HEK293 (cell line): ENCODE measurements at regions not wholly inside any gene's neighbourhood (a gene's known extent, or its start where the extent isn't known, plus 50 kb on each side); places are given as distances from the start of the nearest gene placed in this dataset.

ENCODE experiments used
- CTCF ChIP-seq: fragments of 450-650 bp; formaldehyde crosslinking; IDR thresholded peaks from 2 replicates; pipeline ENCODE4 v1.5.1; 2016; ENCODE audit warnings: missing biosample characterization, missing genetic modification characterization
- ZBTB7A ChIP-seq: fragments of 450-650 bp; formaldehyde crosslinking; IDR thresholded peaks from 2 replicates; pipeline ENCODE4 v1.5.1; 2016; ENCODE audit warnings: low read depth, missing biosample characterization, missing genetic modification characterization
- ZNF121 ChIP-seq: fragments of 450-650 bp; formaldehyde crosslinking; IDR thresholded peaks from 2 replicates; pipeline ENCODE4 v1.5.1; 2016; ENCODE audit warnings: missing biosample characterization, missing genetic modification characterization
- ZNF529 ChIP-seq: fragments of 450-650 bp; formaldehyde crosslinking; IDR thresholded peaks from 2 replicates; pipeline ENCODE4 v1.5.1; 2017; ENCODE audit warnings: missing genetic modification characterization, missing biosample characterization; ENCODE audit not compliant: insufficient replicate concordance
- ZNF701 ChIP-seq: fragments of 450-650 bp; formaldehyde crosslinking; IDR thresholded peaks from 2 replicates; pipeline ENCODE4 v1.5.1; 2016; ENCODE audit warnings: missing biosample characterization, missing genetic modification characterization
- TF ChIP-seq, protein P1 (sequence below): fragments of 450-650 bp; formaldehyde crosslinking; IDR thresholded peaks from 2 replicates; pipeline ENCODE4 v1.5.1; 2017; ENCODE audit warnings: missing biosample characterization, missing genetic modification characterization

DNA sequence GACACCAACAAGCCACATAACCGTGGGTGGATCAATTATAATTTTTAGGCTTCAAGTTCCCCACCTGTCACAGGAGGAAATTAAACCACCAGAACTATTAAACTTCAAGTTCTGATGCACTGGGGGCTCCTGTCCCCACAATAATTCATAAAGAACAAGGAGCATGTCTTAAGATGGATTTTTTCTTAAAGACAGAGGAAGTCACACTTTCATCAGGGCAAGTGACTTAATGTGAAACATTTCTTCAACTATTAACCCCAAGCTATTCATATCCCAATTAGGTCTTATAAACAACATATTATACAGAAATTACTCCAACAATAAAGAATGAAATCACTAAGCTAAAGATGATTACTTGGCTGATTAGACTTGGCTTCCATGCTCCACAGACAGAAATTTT is 292.5 kb downstream of the ETAA1 start:
- no peak for TF ChIP-seq CTCF (tag by site-specific recombination)
- TF ChIP-seq ZBTB7A (tag by site-specific recombination) = no peak
- no peak for TF ChIP-seq ZNF121 (tag by site-specific recombination)
- TF ChIP-seq ZNF701 (tag by site-specific recombination) = no peak
- TF ChIP-seq, protein P1, sequence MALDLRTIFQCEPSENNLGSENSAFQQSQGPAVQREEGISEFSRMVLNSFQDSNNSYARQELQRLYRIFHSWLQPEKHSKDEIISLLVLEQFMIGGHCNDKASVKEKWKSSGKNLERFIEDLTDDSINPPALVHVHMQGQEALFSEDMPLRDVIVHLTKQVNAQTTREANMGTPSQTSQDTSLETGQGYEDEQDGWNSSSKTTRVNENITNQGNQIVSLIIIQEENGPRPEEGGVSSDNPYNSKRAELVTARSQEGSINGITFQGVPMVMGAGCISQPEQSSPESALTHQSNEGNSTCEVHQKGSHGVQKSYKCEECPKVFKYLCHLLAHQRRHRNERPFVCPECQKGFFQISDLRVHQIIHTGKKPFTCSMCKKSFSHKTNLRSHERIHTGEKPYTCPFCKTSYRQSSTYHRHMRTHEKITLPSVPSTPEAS = no peak
- no peak for TF ChIP-seq ZNF529 (tag by site-specific recombination)
